Stimulated activated CD8-positive, alpha-beta memory T cell treated with anti-CD3 and anti-CD28 coated beads, Interleukin-4, amount 100 ng/mL, for 4 hours (primary cell): ENCODE measurements at regions not wholly inside any gene's neighbourhood (a gene's known extent, or its start where the extent isn't known, plus 50 kb on each side); places are given as distances from the start of the nearest gene placed in this dataset.
"Not testable (repeated sequence)": the region's sequence is repeated elsewhere in the genome, so short reads cannot be mapped to it uniquely, and the experiment has no call there.

Experiments used
- DNase-seq, 2 donors: peaks; one replicate each; pipeline ENCODE4 v3.0.0-alpha.2; 2020; ENCODE audit warnings: low read depth in 2 of 2, low spot score in 1 of 2

- no peak for DNase-seq
These were observed 98.3 kb upstream of the OTOS start for GRCh38 chr2:240238786-240239185.

GRCh38 chr2:240239325-240239724, 98.9 kb upstream of the OTOS start:
- DNase-seq, result no peak

GRCh38 chr2:240240017-240240734, 99.7 kb upstream of the OTOS start:
- no peak for DNase-seq

GRCh38 chr2:240240781-240241180, 100.3 kb upstream of the OTOS start:
- DNase-seq, result no peak

- no peak for DNase-seq
These were observed 101.1 kb upstream of the OTOS start for GRCh38 chr2:240241572-240241971.

GRCh38 chr2:240243049-240243448, 102.6 kb upstream of the OTOS start:
- not testable (repeated sequence) for DNase-seq

DNA sequence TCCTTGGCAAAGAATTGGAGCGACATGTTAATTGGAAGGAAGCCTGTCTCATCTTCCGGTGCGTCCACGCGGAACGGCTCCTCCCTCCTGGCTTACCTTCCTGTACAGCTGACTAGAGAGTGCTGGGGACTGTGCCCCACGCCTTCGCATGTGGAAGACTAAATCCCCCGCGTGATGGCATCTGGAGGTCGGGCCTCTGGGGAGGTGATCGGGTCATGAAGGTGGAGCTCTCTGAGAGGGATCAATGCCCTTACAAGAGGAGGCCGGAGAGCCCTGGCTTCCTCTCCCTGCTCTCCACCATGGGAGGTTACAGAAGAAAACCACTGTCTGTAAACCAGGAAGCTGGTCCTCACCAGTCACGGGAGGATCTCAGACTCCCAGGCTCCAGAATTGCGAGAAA, 104.1 kb upstream of the OTOS start:
- DNase-seq, result no peak

DNA sequence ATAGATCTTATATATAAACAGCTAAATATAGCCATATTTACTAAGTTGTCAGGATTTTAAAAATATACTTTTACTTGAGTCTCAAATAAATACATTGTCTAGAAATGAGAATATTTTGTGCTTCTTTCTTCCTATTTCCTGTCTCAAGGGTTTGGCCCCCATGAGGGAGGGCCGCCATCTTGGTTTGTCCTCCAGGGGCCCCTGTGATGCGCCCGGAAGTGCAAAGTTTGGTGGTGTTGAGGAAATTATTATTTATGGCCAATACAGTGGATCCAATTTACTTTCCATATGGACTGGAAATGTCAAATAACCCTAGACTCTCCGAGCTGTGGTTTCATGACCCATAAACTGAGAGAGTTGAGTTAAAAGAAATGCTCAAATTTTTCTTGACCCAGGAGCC, 104.7 kb upstream of the OTOS start:
- DNase-seq, result no peak

- no peak for DNase-seq
These were observed 105.2 kb upstream of the OTOS start for GRCh38 chr2:240245706-240246105.

- DNase-seq, result no peak
These were observed 105.8 kb upstream of the OTOS start for GRCh38 chr2:240246173-240246820.

DNA sequence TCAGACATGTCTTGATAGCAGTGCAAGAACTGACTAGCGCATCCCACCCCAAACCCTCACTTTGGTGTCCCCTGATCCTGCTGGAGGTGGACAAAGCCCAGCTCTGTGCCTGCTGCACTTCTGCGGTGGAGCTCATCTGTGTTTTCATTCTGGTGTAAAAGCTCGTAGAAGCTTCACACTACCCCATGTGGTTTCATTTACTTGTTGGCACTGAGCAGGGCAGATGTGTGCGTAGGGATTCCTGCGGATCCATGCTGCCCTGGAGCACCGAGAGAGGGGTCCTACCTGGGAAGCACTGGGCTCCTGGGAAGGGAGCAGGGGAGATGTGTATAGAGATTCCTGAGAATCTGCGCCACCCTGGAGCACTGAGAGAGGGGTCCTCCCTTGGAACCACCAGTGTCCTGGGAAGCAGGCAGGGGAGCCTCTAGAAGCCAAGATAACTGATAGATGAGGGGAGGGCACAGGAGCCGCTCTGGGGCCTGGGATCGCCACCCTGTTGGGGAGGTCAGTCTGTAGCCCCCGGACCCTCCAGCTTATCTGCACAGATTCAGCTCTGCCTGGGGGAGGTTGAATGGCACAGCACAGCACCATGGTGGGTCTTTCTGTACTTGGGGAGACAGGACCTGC, 106.9 kb upstream of the OTOS start:
- DNase-seq, result no peak

DNA sequence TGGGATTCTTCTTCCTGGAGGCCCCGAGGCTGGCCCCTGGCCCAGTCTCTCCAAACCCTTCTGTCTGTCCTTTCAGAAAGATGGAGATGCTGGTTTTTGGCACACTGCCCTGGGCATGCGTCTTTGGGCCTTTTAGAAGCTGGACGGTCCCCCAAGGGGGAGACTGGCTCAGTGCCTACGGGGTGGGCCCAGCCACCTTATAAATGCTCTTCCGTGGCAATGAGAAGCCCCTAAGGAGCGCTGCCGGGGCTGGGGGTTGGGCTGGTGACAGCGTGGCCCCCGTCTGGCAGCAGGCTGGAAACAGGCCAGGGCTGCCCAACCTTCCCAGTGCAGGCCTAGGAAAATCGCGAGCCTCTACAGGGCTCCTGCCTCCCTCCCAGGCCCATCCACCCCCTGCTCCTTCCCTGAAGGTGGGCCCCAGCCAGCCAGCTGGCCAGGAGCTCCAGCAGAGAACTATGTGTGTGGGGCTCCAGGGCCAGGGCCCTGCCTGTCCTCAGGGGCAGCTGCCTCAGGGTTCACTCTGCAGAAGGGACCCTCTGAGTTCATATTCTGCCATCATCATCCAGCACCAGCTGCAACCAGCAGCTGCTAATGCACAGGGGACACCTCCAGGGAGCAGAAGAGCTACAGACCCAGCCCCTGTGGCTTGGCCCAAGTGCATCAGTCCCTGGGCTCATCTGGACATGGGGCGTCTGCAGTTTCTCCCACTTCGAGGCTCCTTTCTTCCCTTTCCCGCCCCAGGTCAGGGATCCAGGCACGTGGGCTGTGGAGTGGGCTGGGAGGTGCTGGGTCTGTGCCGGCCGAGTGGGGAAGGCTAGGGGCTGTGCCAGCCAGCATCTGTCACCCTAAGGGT, 107.6 kb upstream of the OTOS start:
- DNase-seq, result no peak

GRCh38 chr2:240248721-240249422, 108.4 kb upstream of the OTOS start:
- no peak for DNase-seq

GRCh38 chr2:240249423-240250149, 109.1 kb upstream of the OTOS start:
- DNase-seq, result no peak

GRCh38 chr2:240250150-240250984, 109.9 kb upstream of the OTOS start:
- no peak for DNase-seq

- no peak for DNase-seq
These were observed 110.8 kb upstream of the OTOS start for GRCh38 chr2:240250985-240251847.

DNA sequence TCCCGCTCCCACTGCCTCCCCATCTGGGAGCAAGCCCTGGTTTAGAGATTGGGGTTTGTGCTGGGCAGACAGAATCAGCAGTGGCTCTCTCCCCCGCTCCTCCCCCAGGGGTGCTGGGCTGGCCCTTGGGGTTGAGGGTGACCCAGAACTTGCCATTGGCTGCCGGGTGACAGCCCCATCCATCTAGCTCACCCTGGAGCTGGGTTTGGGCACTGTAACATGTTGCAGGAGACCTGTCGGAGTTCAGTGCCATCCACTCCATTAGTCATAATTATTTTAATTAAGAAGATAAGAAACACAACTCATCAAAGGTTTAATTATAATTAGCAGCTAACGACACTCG, 111.4 kb upstream of the OTOS start:
- DNase-seq, result no peak

DNA sequence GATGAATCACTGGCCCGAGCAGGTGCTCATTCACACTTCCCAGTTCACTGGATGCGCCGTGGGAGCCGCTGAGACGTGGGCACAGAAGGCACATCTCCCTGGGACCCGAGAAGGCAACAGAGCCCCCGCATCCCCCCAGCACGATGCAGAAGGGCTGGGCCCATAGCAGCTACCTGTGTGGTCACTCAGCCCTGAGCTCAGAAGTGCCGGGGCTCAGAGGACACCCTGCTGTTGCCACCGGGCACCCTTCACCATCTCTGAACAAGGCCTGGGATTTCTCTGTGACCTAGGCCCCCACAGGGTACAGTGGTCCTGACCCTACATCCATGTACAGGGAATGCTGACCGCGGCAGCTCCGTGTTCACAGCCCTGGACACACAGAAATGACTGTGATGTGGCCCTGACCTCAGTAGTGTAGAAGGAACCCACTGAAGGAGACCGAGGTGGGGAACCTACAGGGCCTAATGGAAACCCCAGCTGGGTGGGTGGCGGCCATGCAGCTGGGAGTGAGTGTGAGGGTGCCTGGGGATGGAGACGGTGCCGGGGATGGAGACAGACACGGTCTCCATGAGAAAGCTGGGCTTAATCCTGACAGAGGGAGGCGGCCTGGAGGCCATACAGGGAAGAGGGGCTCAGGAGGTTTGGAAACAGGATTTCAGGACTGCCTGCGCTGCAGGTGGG, 111.9 kb upstream of the OTOS start:
- no peak for DNase-seq
